ENCODE measurements at regions not wholly inside any gene's neighbourhood (a gene's known extent, or its start where the extent isn't known, plus 50 kb on each side); places are given as distances from the start of the nearest gene placed in this dataset.

DNA sequence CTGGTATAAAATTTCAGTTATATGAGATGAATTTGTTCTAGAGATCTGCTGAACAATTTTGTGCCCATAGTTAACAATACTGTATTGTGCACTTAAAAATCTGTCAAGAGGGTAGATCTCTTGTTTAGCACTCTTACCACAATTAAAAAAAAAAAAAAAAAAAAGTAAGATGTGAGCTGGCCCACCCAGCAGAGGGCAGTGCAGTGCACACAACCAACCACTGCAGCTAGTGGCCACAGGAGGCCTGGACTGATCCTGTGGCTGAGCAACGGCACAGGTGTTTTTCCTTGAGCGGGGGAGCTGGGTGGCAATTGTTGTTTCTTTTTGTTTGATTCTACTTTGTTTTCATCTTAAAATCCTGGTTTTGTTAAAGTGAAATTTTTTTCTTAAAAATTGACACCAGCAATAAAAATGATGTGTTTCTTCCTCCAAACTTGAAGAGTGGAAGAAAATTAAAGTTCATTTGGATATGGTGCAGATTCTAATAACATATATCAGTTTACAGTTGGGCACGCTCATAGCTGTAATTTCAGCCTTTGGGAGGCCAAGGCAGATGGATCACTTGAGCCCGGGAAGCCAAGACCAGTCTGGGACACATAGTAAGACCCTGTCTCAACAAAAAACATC, 171.1 kb upstream of the TBX20 start:
- TF ChIP-seq FOS (IDR thresholded peaks at IDR 0.05; ENCODE audit: low read depth, low read length) = no peak
- no peak for TF ChIP-seq USF2 (IDR thresholded peaks at IDR 0.05; ENCODE audit: low read depth, low read length)
- TF ChIP-seq, protein P1, sequence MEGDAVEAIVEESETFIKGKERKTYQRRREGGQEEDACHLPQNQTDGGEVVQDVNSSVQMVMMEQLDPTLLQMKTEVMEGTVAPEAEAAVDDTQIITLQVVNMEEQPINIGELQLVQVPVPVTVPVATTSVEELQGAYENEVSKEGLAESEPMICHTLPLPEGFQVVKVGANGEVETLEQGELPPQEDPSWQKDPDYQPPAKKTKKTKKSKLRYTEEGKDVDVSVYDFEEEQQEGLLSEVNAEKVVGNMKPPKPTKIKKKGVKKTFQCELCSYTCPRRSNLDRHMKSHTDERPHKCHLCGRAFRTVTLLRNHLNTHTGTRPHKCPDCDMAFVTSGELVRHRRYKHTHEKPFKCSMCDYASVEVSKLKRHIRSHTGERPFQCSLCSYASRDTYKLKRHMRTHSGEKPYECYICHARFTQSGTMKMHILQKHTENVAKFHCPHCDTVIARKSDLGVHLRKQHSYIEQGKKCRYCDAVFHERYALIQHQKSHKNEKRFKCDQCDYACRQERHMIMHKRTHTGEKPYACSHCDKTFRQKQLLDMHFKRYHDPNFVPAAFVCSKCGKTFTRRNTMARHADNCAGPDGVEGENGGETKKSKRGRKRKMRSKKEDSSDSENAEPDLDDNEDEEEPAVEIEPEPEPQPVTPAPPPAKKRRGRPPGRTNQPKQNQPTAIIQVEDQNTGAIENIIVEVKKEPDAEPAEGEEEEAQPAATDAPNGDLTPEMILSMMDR (conservative IDR thresholded peaks at IDR 0.05; ENCODE audit: low read depth, low read length) = peak; percentile 75
- TF ChIP-seq POLR2A (IDR thresholded peaks at IDR 0.05; ENCODE audit: low read depth, low read length) = no peak

All from IMR-90 (cell line).